Lower lobe of right lung (tissue), 2 donors: ENCODE measurements at regions not wholly inside any gene's neighbourhood (a gene's known extent, or its start where the extent isn't known, plus 50 kb on each side); places are given as distances from the start of the nearest gene placed in this dataset.
"Not testable (repeated sequence)": the region's sequence is repeated elsewhere in the genome, so short reads cannot be mapped to it uniquely, and the experiment has no call there.

Source experiments
- ATAC-seq, 2 donors: fragments of 200-7000 bp; cut with Tn5 transposase; one replicate each; pipeline ENCODE4 v1.9.1; 2020 to 2022; ENCODE audit warnings: mild to moderate bottlenecking in 2 of 2, moderate library complexity in 2 of 2
- DNase-seq: peaks from one replicate; pipeline ENCODE4 v3.0.0-alpha.2; 2020
- H3K27ac ChIP-seq: fragments of 200-600 bp; one replicate; pipeline ENCODE4 v1.8.0; 2022
- H3K27me3 ChIP-seq: fragments of 200-600 bp; one replicate; pipeline ENCODE4 v1.8.0; 2022; ENCODE audit warnings: low read depth
- H3K36me3 ChIP-seq: fragments of 200-600 bp; one replicate; pipeline ENCODE4 v1.8.0; 2022; ENCODE audit warnings: mild to moderate bottlenecking
- H3K4me1 ChIP-seq: fragments of 200-600 bp; one replicate; pipeline ENCODE4 v1.8.0; 2022
- H3K4me3 ChIP-seq: fragments of 200-600 bp; one replicate; pipeline ENCODE4 v1.8.0; 2022; ENCODE audit warnings: mild to moderate bottlenecking
- H3K9me3 ChIP-seq: fragments of 200-600 bp; one replicate; pipeline ENCODE4 v1.8.0; 2022
- intact Hi-C: fragments of 100-400 bp; cut with DNase I; formaldehyde crosslinking; loops from one replicate; pipeline ENCODE4 v1.11.0; 2022
- TF ChIP-seq, protein P1 (sequence below): fragments of 200-600 bp; IDR thresholded peaks from one replicate; pipeline ENCODE4 v1.8.0; 2022; ENCODE audit warnings: antibody characterized with exemption, mild to moderate bottlenecking
- donor health status: DM: no; HTN: yes; CAD: no; lungs with severe emphysema.

GRCh38 chr11:46181387-46181786 is 60.1 kb upstream of the PHF21A start:
- H3K9me3 ChIP-seq: no peaks in the 10 kb centered on the region
- ATAC-seq (no peak), DNase-seq (no peak)
- no peak overlapping the region for H3K27ac ChIP-seq
- H3K4me3 ChIP-seq: no peak overlapping the region
- H3K36me3 ChIP-seq: no peaks in the 10 kb centered on the region
- intact Hi-C loops: no loop called here
- no peaks in the 10 kb centered on the region for H3K27me3 ChIP-seq
- no peaks in the 10 kb centered on the region for H3K4me1 ChIP-seq
- TF ChIP-seq, protein P1, sequence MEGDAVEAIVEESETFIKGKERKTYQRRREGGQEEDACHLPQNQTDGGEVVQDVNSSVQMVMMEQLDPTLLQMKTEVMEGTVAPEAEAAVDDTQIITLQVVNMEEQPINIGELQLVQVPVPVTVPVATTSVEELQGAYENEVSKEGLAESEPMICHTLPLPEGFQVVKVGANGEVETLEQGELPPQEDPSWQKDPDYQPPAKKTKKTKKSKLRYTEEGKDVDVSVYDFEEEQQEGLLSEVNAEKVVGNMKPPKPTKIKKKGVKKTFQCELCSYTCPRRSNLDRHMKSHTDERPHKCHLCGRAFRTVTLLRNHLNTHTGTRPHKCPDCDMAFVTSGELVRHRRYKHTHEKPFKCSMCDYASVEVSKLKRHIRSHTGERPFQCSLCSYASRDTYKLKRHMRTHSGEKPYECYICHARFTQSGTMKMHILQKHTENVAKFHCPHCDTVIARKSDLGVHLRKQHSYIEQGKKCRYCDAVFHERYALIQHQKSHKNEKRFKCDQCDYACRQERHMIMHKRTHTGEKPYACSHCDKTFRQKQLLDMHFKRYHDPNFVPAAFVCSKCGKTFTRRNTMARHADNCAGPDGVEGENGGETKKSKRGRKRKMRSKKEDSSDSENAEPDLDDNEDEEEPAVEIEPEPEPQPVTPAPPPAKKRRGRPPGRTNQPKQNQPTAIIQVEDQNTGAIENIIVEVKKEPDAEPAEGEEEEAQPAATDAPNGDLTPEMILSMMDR: no peak

- Histone ChIP-seq H3K36me3 (no peaks in the 10 kb centered on the region), H3K27ac (no peak overlapping the region), H3K9me3 (no peaks in the 10 kb centered on the region), H3K4me1 (no peaks in the 10 kb centered on the region), H3K27me3 (no peaks in the 10 kb centered on the region), H3K4me3 (no peak overlapping the region)
- TF ChIP-seq, protein P1: no peak
- intact Hi-C loops: no loop called here
- DNase-seq (no peak), ATAC-seq (no peak)
Observed at GRCh38 chr11:46180736-46181135, 59.5 kb upstream of the PHF21A start.

GRCh38 chr11:46178513-46178912 is 57.3 kb upstream of the PHF21A start:
- intact Hi-C loops: no loop called here
- Histone ChIP-seq H3K4me1 (no peaks in the 10 kb centered on the region), H3K4me3 (no peak overlapping the region), H3K27me3 (no peaks in the 10 kb centered on the region), H3K36me3 (no peaks in the 10 kb centered on the region), H3K9me3 (no peaks in the 10 kb centered on the region), H3K27ac (no peak overlapping the region)
- DNase-seq (no peak), ATAC-seq (peak; percentile 66 to 69)
- TF ChIP-seq, protein P1: no peak

- Histone ChIP-seq H3K36me3 (no peaks in the 10 kb centered on the region), H3K4me1 (no peaks in the 10 kb centered on the region), H3K27me3 (no peaks in the 10 kb centered on the region), H3K9me3 (no peaks in the 10 kb centered on the region), H3K27ac (no peak overlapping the region), H3K4me3 (no peak overlapping the region)
- DNase-seq (no peak), ATAC-seq (no peak)
- TF ChIP-seq, protein P1: no peak
- intact Hi-C loops: no loop called here
Observed at GRCh38 chr11:46176421-46176820, 55.2 kb upstream of the PHF21A start.

GRCh38 chr11:46175401-46176002 is 54.2 kb upstream of the PHF21A start:
- H3K4me3 ChIP-seq: no peak overlapping the region
- no peaks in the 10 kb centered on the region for H3K27me3 ChIP-seq
- no peak for ATAC-seq
- no peaks in the 10 kb centered on the region for H3K36me3 ChIP-seq
- H3K27ac ChIP-seq: no peak overlapping the region
- no peak for DNase-seq
- intact Hi-C loops: no loop called here
- TF ChIP-seq, protein P1: no peak
- no peaks in the 10 kb centered on the region for H3K4me1 ChIP-seq
- H3K9me3 ChIP-seq: no peaks in the 10 kb centered on the region

GRCh38 chr11:46171693-46172092 is 50.4 kb upstream of the PHF21A start:
- intact Hi-C loops, H3K27me3 ChIP-seq, H3K27ac ChIP-seq, H3K36me3 ChIP-seq, DNase-seq, ATAC-seq, H3K4me3 ChIP-seq, H3K9me3 ChIP-seq, H3K4me1 ChIP-seq: not testable (repeated sequence)
